Natural killer cell (primary cell): ENCODE measurements at regions not wholly inside any gene's neighbourhood (a gene's known extent, or its start where the extent isn't known, plus 50 kb on each side); places are given as distances from the start of the nearest gene placed in this dataset.

Experiments used
- ATAC-seq, 3 donors: fragments of 150-1000 bp in 2 of 3; fragments of 200-7000 bp in 1 of 3; cut with Tn5 transposase; 1 replicate in 1 of 3; 2 replicates in 2 of 3; pipeline ENCODE4 v1.10.0; 2021; ENCODE audit warnings: mild to moderate bottlenecking in 2 of 3, moderate library complexity in 2 of 3
- DNase-seq, 2 donors: peaks; one replicate each; pipeline versions ENCODE4 v3.0.0 to v3.0.0-alpha.2; 2013 to 2021; ENCODE audit warnings: mixed read lengths in 1 of 2
- H3K27ac ChIP-seq: one replicate; pipeline ENCODE4 v1.5.1; 2013; ENCODE audit warnings: mild to moderate bottlenecking, low read length
- H3K27me3 ChIP-seq: one replicate; pipeline ENCODE4 v1.6.1; 2013; ENCODE audit warnings: low read length; ENCODE audit not compliant: control insufficient read depth, insufficient read depth
- H3K36me3 ChIP-seq: one replicate; pipeline ENCODE4 v1.6.1; 2013; ENCODE audit warnings: low read length; ENCODE audit not compliant: control insufficient read depth, insufficient read depth
- H3K4me1 ChIP-seq: one replicate; pipeline ENCODE4 v1.6.1; 2013; ENCODE audit warnings: low read length; ENCODE audit not compliant: control insufficient read depth, insufficient read depth
- H3K4me3 ChIP-seq: one replicate; pipeline ENCODE4 v1.5.1; 2013; ENCODE audit warnings: low read length
- H3K9me3 ChIP-seq: one replicate; pipeline ENCODE4 v1.6.1; 2013; ENCODE audit warnings: low read length; ENCODE audit not compliant: control insufficient read depth, insufficient read depth
- H3K27ac Mint-ChIP-seq, 2 donors: one replicate each; pipeline ENCODE4 v1.8.0; 2022; ENCODE audit warnings: mild to moderate bottlenecking in 2 of 2, mixed read lengths in 2 of 2, moderate library complexity in 1 of 2
- H3K27me3 Mint-ChIP-seq, 2 donors: one replicate each; pipeline ENCODE4 v1.8.0; 2022; ENCODE audit warnings: low read depth in 2 of 2, mixed read lengths in 2 of 2
- H3K36me3 Mint-ChIP-seq: one replicate; pipeline ENCODE4 v1.8.0; 2022; ENCODE audit warnings: mixed read lengths
- H3K4me1 Mint-ChIP-seq, 2 donors: one replicate each; pipeline ENCODE4 v1.8.0; 2022; ENCODE audit warnings: mixed read lengths in 2 of 2
- H3K4me3 Mint-ChIP-seq: one replicate; pipeline ENCODE4 v1.8.0; 2022; ENCODE audit warnings: mild to moderate bottlenecking, moderate library complexity, mixed read lengths
- H3K9me3 Mint-ChIP-seq, 2 donors: one replicate each; pipeline ENCODE4 v1.8.0; 2022; ENCODE audit warnings: mixed read lengths in 2 of 2
- WGBS: methylation state at CpG from one replicate; pipeline ENCODE4 v1.1.7; 2013; ENCODE audit warnings: missing lambda C conversion rate; ENCODE audit not compliant: insufficient coverage; 5-methylcytosine and 5-hydroxymethylcytosine counted together
- intact Hi-C: fragments of 100-400 bp; cut with micrococcal nuclease; formaldehyde crosslinking; loops from one replicate; pipeline ENCODE4 v1.14.2; 2022
- TF ChIP-seq, protein P1 (sequence below): fragments of 200-600 bp; IDR thresholded peaks from one replicate; pipeline ENCODE4 v1.8.0; 2022; ENCODE audit warnings: antibody characterized with exemption

GRCh38 chr13:80671773-80672172, 330.8 kb upstream of the SPRY2 start:
- Mint-ChIP-seq H3K36me3 (peaks cover 12% of the 10 kb centered on the region), H3K27ac (no peak overlapping the region), H3K27me3 (no peaks in the 10 kb centered on the region), H3K9me3 (peaks cover 0 to 2% of the 10 kb centered on the region in 2 donors), H3K4me3 (no peak overlapping the region), H3K4me1 (no peaks in the 10 kb centered on the region)
- H3K36me3 ChIP-seq = no peaks in the 10 kb centered on the region
- H3K4me1 ChIP-seq = no peaks in the 10 kb centered on the region
- DNase-seq = no peak
- no peak for ATAC-seq
- no peak overlapping the region for H3K4me3 ChIP-seq
- 92% methylated on average over 5 of the region's 7 CpGs for WGBS
- intact Hi-C loops = no loop called here
- no peak overlapping the region for H3K27ac ChIP-seq
- TF ChIP-seq, protein P1, sequence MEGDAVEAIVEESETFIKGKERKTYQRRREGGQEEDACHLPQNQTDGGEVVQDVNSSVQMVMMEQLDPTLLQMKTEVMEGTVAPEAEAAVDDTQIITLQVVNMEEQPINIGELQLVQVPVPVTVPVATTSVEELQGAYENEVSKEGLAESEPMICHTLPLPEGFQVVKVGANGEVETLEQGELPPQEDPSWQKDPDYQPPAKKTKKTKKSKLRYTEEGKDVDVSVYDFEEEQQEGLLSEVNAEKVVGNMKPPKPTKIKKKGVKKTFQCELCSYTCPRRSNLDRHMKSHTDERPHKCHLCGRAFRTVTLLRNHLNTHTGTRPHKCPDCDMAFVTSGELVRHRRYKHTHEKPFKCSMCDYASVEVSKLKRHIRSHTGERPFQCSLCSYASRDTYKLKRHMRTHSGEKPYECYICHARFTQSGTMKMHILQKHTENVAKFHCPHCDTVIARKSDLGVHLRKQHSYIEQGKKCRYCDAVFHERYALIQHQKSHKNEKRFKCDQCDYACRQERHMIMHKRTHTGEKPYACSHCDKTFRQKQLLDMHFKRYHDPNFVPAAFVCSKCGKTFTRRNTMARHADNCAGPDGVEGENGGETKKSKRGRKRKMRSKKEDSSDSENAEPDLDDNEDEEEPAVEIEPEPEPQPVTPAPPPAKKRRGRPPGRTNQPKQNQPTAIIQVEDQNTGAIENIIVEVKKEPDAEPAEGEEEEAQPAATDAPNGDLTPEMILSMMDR = no peak
- no peaks in the 10 kb centered on the region for H3K9me3 ChIP-seq
- no peaks in the 10 kb centered on the region for H3K27me3 ChIP-seq

- Histone ChIP-seq H3K36me3 (no peaks in the 10 kb centered on the region), H3K27ac (no peak overlapping the region), H3K4me3 (no peak overlapping the region), H3K27me3 (no peaks in the 10 kb centered on the region), H3K4me1 (no peaks in the 10 kb centered on the region), H3K9me3 (no peaks in the 10 kb centered on the region)
- Mint-ChIP-seq H3K4me3 (no peak overlapping the region), H3K27ac (no peak overlapping the region), H3K27me3 (peaks cover 0 to 4% of the 10 kb centered on the region in 2 donors), H3K9me3 (peaks cover 0 to 6% of the 10 kb centered on the region in 2 donors), H3K4me1 (peaks cover 13 to 21% of the 10 kb centered on the region in 2 donors), H3K36me3 (peaks cover 13% of the 10 kb centered on the region)
- DNase-seq (no peak), ATAC-seq (no peak)
- TF ChIP-seq, protein P1 = no peak
- 94% methylated on average over 1 of the region's 1 CpG for WGBS
- intact Hi-C loops = no loop called here
These were observed 328.2 kb upstream of the SPRY2 start for GRCh38 chr13:80669112-80669511.

- no peaks in the 10 kb centered on the region for H3K4me1 ChIP-seq
- ATAC-seq (no peak), DNase-seq (no peak)
- intact Hi-C loops = no loop called here
- WGBS = no CpG with 5 or more reads among the region's 2 CpGs
- no peaks in the 10 kb centered on the region for H3K36me3 ChIP-seq
- Mint-ChIP-seq H3K4me3 (no peak overlapping the region), H3K36me3 (peaks cover 20% of the 10 kb centered on the region), H3K9me3 (peaks cover 0 to 6% of the 10 kb centered on the region in 2 donors), H3K27ac (no peak overlapping the region), H3K27me3 (peaks cover 0 to 4% of the 10 kb centered on the region in 2 donors), H3K4me1 (peaks cover 13 to 21% of the 10 kb centered on the region in 2 donors)
- no peak overlapping the region for H3K4me3 ChIP-seq
- TF ChIP-seq, protein P1 = no peak
- no peaks in the 10 kb centered on the region for H3K27me3 ChIP-seq
- H3K9me3 ChIP-seq = no peaks in the 10 kb centered on the region
- H3K27ac ChIP-seq = no peak overlapping the region
These were observed 327.5 kb upstream of the SPRY2 start for GRCh38 chr13:80668452-80668851.

DNA sequence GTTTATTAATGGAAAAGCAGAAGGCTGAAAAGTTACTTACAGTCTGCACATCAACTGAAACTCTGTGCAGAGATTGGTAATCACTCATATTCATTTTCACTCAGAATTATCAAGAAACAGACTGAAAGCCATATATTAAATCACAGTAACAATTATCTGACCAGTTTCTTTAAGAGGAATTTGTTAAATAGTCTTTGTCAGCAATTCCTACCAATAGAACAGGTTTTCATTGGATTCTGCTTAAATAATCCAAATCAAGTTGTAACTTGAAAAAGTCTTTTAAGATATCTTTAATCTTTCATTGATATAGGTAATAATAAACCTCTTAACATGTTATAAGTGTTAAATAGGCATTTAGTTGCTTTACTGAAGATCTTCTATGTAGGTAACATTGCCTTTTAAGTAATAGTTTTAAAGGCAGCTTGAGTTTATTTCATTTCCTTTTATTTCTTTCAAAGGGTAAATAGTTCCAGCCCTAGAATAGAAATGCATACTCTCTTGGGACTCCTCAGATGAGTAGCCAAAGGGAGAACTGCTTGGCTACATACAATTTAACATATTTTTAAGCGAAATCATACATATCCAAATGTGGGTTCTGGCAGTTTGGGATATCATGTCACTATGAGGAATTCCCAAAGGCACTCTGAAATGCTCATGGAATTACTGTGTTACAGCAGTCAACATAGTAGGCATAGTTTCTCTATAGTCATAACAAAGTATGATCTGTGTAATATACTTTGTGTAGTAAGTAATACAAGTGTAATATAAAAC, 326.0 kb upstream of the SPRY2 start:
- H3K9me3 ChIP-seq = no peaks in the 10 kb centered on the region
- TF ChIP-seq, protein P1 = no peak
- Mint-ChIP-seq H3K27me3 (peaks cover 0 to 4% of the 10 kb centered on the region in 2 donors), H3K4me3 (no peak overlapping the region), H3K9me3 (peaks cover 0 to 4% of the 10 kb centered on the region in 2 donors), H3K4me1 (peaks cover 13 to 21% of the 10 kb centered on the region in 2 donors), H3K27ac (no peak overlapping the region), H3K36me3 (peaks cover 11% of the 10 kb centered on the region)
- no peaks in the 10 kb centered on the region for H3K4me1 ChIP-seq
- no peak for ATAC-seq
- H3K4me3 ChIP-seq = no peak overlapping the region
- 80% methylated on average over 1 of the region's 1 CpG for WGBS
- no peaks in the 10 kb centered on the region for H3K36me3 ChIP-seq
- intact Hi-C loops = no loop called here
- no peak for DNase-seq
- no peak overlapping the region for H3K27ac ChIP-seq
- no peaks in the 10 kb centered on the region for H3K27me3 ChIP-seq
